WERI-Rb-1 (cell line): ENCODE measurements at regions not wholly inside any gene's neighbourhood (a gene's known extent, or its start where the extent isn't known, plus 50 kb on each side); places are given as distances from the start of the nearest gene placed in this dataset.
A peak's percentile ranks its signal among the peaks of the same experiment; 100 is the strongest.

Experiments used
- DNase-seq: peaks from one replicate; pipeline ENCODE4 v3.0.0-alpha.2; 2020
- H3K27ac ChIP-seq: fragments of 250-450 bp; sonication (Bioruptor Pico); 2 replicates; pipeline ENCODE4 v1.5.1; 2020; ENCODE audit warnings: mild to moderate bottlenecking, moderate library complexity
- H3K27me3 ChIP-seq: fragments of 250-450 bp; sonication (Bioruptor Pico); 2 replicates; pipeline ENCODE4 v1.5.1; 2021; ENCODE audit warnings: mild to moderate bottlenecking, low read depth, moderate library complexity; ENCODE audit not compliant: insufficient read depth, severe bottlenecking
- H3K36me3 ChIP-seq: fragments of 250-450 bp; sonication (Bioruptor Pico); 2 replicates; pipeline ENCODE4 v1.5.1; 2020; ENCODE audit warnings: mild to moderate bottlenecking, moderate library complexity
- H3K4me3 ChIP-seq: 2 replicates; pipeline ENCODE4 v1.5.1; 2011; ENCODE audit warnings: low read depth, mild to moderate bottlenecking, control low read depth, low read length
- H3K9me3 ChIP-seq: fragments of 250-450 bp; sonication (Bioruptor Pico); 2 replicates; pipeline ENCODE4 v1.5.1; 2021; ENCODE audit warnings: mild to moderate bottlenecking, moderate library complexity; ENCODE audit not compliant: severe bottlenecking
- TF ChIP-seq, protein P1 (sequence below): IDR thresholded peaks from 2 replicates; pipeline ENCODE4 v1.5.1; 2011; ENCODE audit warnings: low read depth, mild to moderate bottlenecking, control low read depth, inconsistent platforms, low read length

DNA sequence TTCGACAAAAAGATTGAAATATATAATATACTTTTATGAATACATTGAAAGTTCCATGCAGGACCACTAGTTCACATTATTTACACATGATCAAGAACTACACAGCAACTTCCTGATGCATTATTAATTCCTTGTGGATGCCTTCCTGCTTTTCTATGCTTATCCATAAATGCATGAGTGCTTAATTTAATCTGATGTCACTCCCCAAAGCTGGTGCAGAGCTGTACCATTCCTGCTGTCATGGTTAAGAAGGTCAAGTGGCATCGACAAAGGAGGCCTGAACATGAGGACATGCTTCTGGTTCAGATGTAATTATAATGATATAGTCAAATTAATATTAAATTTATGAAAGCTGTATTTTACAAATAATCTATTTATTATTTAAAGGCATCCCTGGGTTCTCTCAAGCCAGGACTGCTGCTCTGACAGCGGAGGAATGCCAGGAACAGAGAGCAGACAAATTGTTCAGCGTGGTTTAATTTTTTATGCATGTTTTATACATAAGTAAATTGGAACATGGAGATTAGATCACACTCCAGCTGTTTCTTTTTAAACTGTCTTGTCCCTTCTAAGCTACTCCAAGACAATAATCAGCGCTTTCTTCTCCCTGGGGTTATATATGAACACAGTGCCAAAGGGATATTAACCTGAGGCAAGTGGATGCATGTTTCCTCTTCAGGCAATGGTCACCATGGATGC, 307.3 kb upstream of the CNTNAP5 start:
- Histone ChIP-seq H3K36me3 (no peaks in the 10 kb centered on the region), H3K27ac (no peak overlapping the region), H3K27me3 (no peaks in the 10 kb centered on the region), H3K9me3 (no peaks in the 10 kb centered on the region), H3K4me3 (no peak overlapping the region)
- TF ChIP-seq, protein P1, sequence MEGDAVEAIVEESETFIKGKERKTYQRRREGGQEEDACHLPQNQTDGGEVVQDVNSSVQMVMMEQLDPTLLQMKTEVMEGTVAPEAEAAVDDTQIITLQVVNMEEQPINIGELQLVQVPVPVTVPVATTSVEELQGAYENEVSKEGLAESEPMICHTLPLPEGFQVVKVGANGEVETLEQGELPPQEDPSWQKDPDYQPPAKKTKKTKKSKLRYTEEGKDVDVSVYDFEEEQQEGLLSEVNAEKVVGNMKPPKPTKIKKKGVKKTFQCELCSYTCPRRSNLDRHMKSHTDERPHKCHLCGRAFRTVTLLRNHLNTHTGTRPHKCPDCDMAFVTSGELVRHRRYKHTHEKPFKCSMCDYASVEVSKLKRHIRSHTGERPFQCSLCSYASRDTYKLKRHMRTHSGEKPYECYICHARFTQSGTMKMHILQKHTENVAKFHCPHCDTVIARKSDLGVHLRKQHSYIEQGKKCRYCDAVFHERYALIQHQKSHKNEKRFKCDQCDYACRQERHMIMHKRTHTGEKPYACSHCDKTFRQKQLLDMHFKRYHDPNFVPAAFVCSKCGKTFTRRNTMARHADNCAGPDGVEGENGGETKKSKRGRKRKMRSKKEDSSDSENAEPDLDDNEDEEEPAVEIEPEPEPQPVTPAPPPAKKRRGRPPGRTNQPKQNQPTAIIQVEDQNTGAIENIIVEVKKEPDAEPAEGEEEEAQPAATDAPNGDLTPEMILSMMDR: no peak
- DNase-seq: no peak

DNA sequence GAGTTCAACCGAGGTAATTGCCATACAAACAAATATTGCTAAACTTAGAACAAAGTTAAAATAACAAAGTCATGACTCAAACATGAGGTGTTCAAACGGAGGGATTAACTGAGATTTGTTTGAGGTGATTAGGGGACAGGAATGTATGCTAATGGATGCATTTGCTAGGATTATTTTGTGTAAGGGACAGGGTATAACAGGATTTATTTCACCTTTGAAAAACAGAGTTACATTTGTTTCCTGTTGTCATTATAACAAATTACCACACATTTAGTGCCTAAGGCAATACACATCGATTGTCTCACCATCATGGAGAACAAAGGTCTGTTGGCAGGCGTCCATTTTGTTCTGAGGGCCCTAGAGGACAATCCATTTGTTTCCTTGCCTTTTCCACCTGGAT, 304.3 kb upstream of the CNTNAP5 start:
- Histone ChIP-seq H3K9me3 (no peaks in the 10 kb centered on the region), H3K27ac (no peak overlapping the region; the same call in 1 of the 2 replicates), H3K27me3 (no peaks in the 10 kb centered on the region), H3K4me3 (no peak overlapping the region), H3K36me3 (no peaks in the 10 kb centered on the region)
- peak; percentile 41 for DNase-seq
- TF ChIP-seq, protein P1: no peak

DNA sequence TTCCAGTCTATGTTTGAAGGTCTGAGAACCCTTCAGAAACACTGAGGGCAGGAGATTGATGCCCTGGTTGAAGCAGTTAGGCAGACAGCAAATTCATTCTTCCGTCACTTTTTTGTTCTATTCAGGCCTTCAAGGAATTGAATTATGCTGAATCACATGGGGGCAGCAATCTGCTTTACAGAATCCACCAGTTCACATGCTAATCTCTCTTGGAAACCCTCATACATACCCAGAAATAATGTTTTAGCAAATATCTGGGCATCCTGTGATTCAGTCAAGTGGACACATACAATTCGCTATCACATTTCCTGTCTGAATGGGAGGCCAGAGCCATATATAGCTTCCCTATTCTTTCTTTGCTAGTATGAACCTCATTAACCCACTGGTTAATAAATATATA, 301.4 kb upstream of the CNTNAP5 start:
- Histone ChIP-seq H3K27me3 (no peaks in the 10 kb centered on the region), H3K36me3 (no peaks in the 10 kb centered on the region), H3K9me3 (no peaks in the 10 kb centered on the region), H3K27ac (no peak overlapping the region), H3K4me3 (no peak overlapping the region)
- TF ChIP-seq, protein P1: no peak
- no peak for DNase-seq

GRCh38 chr2:123732563-123732962, 292.5 kb upstream of the CNTNAP5 start:
- H3K36me3 ChIP-seq: no peaks in the 10 kb centered on the region
- H3K27me3 ChIP-seq: no peaks in the 10 kb centered on the region
- no peak overlapping the region for H3K4me3 ChIP-seq
- H3K9me3 ChIP-seq: no peaks in the 10 kb centered on the region
- DNase-seq: no peak
- no peak overlapping the region for H3K27ac ChIP-seq
- TF ChIP-seq, protein P1: no peak

GRCh38 chr2:123737371-123737770, 287.7 kb upstream of the CNTNAP5 start:
- Histone ChIP-seq H3K9me3 (no peaks in the 10 kb centered on the region), H3K27ac (no peak overlapping the region), H3K4me3 (no peak overlapping the region), H3K27me3 (no peaks in the 10 kb centered on the region), H3K36me3 (no peaks in the 10 kb centered on the region)
- DNase-seq: no peak
- TF ChIP-seq, protein P1: no peak

GRCh38 chr2:123738643-123739042, 286.4 kb upstream of the CNTNAP5 start:
- DNase-seq: no peak
- Histone ChIP-seq H3K4me3 (no peak overlapping the region), H3K27me3 (no peaks in the 10 kb centered on the region), H3K27ac (no peak overlapping the region), H3K36me3 (no peaks in the 10 kb centered on the region), H3K9me3 (no peaks in the 10 kb centered on the region)
- TF ChIP-seq, protein P1: no peak
